ENCODE measurements at regions not wholly inside any gene's neighbourhood (a gene's known extent, or its start where the extent isn't known, plus 50 kb on each side); places are given as distances from the start of the nearest gene placed in this dataset.

DNA sequence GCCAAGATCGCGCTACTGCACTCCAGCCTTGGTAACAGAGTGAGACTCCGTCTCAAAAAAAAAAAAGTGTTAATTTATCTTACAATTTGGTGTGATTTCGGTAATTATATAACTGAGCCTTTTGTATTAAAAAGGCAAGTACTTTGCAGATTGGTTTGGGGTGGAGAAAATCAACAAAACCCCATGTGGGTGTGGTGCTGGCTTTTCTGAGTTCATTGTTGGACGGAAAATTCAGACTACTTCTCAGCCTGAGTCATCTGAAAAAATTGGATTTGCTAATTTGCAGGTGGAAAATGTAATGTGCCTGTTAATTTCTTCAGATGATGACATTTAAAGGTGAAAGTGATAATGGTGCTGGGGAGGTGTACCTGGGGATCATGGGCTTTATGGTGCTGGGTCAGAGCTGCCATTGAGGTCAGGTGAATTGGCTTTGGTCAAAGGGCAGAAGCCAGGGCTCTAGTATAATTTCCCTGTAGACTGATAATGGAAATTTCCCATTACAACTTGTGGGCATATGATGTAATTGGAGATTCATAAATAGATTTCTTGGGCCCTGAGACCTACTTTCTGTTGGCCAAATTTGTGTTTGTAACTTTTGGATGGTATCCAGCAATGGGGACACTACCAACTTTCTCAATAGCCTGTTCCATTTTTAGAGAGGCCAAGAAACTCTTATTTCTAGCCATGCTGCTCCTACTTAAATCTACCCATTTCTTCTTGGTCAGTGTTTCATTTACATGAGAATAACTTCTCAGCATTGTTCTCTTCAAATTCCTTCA, 74.3 kb upstream of the TEX13D start:
- Histone ChIP-seq H3K4me1 (ENCODE audit: insufficient read depth, low read length, severe bottlenecking) (no peaks in the 10 kb centered on the region), H3K79me2 (ENCODE audit: insufficient read depth, low read length) (no peaks in the 10 kb centered on the region), H3K4me2 (ENCODE audit: low read length) (no peak overlapping the region), H4K20me1 (ENCODE audit: insufficient read depth, low read length) (no peaks in the 10 kb centered on the region), H3K9me2 (ENCODE audit: low read depth, low read length) (no peaks in the 10 kb centered on the region), H3K9ac (ENCODE audit: low read length) (no peak overlapping the region), H3K36me3 (ENCODE audit: insufficient read depth, low read length) (no peaks in the 10 kb centered on the region), H3K27ac (ENCODE audit: low read depth, low read length, poor library complexity, severe bottlenecking) (no peak overlapping the region), H2AFZ (ENCODE audit: low read length) (no peak overlapping the region), H3K9me3 (ENCODE audit: low read length) (no peaks in the 10 kb centered on the region), H3K4me3 (ENCODE audit: low read depth, low read length, poor library complexity, severe bottlenecking) (no peak overlapping the region), H3F3A (ENCODE audit: insufficient read depth, low read length) (no peaks in the 10 kb centered on the region), H3K27me3 (ENCODE audit: insufficient read depth, low read length) (no peaks in the 10 kb centered on the region)
- TF ChIP-seq, protein P1, sequence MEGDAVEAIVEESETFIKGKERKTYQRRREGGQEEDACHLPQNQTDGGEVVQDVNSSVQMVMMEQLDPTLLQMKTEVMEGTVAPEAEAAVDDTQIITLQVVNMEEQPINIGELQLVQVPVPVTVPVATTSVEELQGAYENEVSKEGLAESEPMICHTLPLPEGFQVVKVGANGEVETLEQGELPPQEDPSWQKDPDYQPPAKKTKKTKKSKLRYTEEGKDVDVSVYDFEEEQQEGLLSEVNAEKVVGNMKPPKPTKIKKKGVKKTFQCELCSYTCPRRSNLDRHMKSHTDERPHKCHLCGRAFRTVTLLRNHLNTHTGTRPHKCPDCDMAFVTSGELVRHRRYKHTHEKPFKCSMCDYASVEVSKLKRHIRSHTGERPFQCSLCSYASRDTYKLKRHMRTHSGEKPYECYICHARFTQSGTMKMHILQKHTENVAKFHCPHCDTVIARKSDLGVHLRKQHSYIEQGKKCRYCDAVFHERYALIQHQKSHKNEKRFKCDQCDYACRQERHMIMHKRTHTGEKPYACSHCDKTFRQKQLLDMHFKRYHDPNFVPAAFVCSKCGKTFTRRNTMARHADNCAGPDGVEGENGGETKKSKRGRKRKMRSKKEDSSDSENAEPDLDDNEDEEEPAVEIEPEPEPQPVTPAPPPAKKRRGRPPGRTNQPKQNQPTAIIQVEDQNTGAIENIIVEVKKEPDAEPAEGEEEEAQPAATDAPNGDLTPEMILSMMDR (IDR thresholded peaks at IDR 0.05; ENCODE audit: low read length) = no peak
- no peak for TF ChIP-seq EZH2 (IDR thresholded peaks at IDR 0.05; ENCODE audit: borderline replicate concordance, low read length)

DNA sequence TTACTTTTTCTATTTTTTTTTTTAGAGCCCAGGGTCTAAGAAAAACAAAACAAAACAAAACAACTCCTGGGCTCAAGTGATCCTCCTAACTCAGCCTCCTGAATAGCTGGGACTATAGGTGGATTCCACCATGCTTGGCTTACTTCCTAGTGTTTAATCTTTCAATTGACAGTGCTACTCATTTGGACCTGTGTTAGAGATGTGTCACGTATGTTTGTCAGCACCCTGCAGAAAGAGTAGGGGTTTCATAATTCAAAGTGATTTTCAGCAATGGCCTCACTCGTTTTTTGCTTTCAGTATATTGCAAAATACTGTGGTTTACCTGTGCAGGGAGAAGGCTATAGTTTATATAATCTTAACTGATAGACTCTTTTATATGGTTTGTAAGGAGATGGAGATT, 71.6 kb upstream of the TEX13D start:
- H3K9me2 ChIP-seq (ENCODE audit: low read depth, low read length) = no peaks in the 10 kb centered on the region
- H2AFZ ChIP-seq (ENCODE audit: low read length) = no peak overlapping the region
- H3K36me3 ChIP-seq (ENCODE audit: insufficient read depth, low read length) = no peaks in the 10 kb centered on the region
- no peak overlapping the region for H3K4me2 ChIP-seq (ENCODE audit: low read length)
- H3F3A ChIP-seq (ENCODE audit: insufficient read depth, low read length) = no peaks in the 10 kb centered on the region
- H3K27me3 ChIP-seq (ENCODE audit: insufficient read depth, low read length) = no peaks in the 10 kb centered on the region
- no peak overlapping the region for H3K4me3 ChIP-seq (ENCODE audit: low read depth, low read length, poor library complexity, severe bottlenecking)
- no peaks in the 10 kb centered on the region for H3K4me1 ChIP-seq (ENCODE audit: insufficient read depth, low read length, severe bottlenecking)
- H3K79me2 ChIP-seq (ENCODE audit: insufficient read depth, low read length) = no peaks in the 10 kb centered on the region
- H4K20me1 ChIP-seq (ENCODE audit: insufficient read depth, low read length) = no peaks in the 10 kb centered on the region
- H3K9ac ChIP-seq (ENCODE audit: low read length) = no peak overlapping the region
- no peak for TF ChIP-seq EZH2 (IDR thresholded peaks at IDR 0.05; ENCODE audit: borderline replicate concordance, low read length)
- TF ChIP-seq, protein P1 (IDR thresholded peaks at IDR 0.05; ENCODE audit: low read length) = no peak
- no peaks in the 10 kb centered on the region for H3K9me3 ChIP-seq (ENCODE audit: low read length)
- H3K27ac ChIP-seq (ENCODE audit: low read depth, low read length, poor library complexity, severe bottlenecking) = no peak overlapping the region

DNA sequence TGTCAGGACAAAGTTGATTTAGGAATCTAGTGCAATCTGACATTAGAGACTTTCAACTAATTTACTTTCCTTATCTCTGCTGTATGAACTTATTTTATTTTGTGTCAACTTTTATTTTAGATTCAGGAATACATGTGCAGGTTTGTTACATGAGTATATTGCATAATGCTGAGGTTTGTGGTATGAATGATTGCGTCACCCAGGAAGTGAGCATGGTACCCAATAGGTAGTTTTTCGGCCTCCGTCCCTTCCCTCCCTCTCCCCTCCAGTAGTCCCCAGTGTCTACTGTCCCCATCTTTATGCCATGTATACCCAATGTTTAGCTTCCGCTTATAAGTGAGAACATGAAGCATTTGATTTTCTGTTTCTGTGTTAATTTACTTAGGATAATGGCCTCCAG, 68.7 kb upstream of the TEX13D start:
- H3K4me3 ChIP-seq (ENCODE audit: low read depth, low read length, poor library complexity, severe bottlenecking) = no peak overlapping the region
- H3K79me2 ChIP-seq (ENCODE audit: insufficient read depth, low read length) = no peaks in the 10 kb centered on the region
- no peak overlapping the region for H3K9ac ChIP-seq (ENCODE audit: low read length)
- no peaks in the 10 kb centered on the region for H3K27me3 ChIP-seq (ENCODE audit: insufficient read depth, low read length)
- H3K9me2 ChIP-seq (ENCODE audit: low read depth, low read length) = no peaks in the 10 kb centered on the region
- no peak overlapping the region for H2AFZ ChIP-seq (ENCODE audit: low read length)
- H4K20me1 ChIP-seq (ENCODE audit: insufficient read depth, low read length) = no peaks in the 10 kb centered on the region
- no peaks in the 10 kb centered on the region for H3K4me1 ChIP-seq (ENCODE audit: insufficient read depth, low read length, severe bottlenecking)
- H3K9me3 ChIP-seq (ENCODE audit: low read length) = no peaks in the 10 kb centered on the region
- no peaks in the 10 kb centered on the region for H3K36me3 ChIP-seq (ENCODE audit: insufficient read depth, low read length)
- H3K4me2 ChIP-seq (ENCODE audit: low read length) = no peak overlapping the region
- H3F3A ChIP-seq (ENCODE audit: insufficient read depth, low read length) = no peaks in the 10 kb centered on the region
- TF ChIP-seq, protein P1 (IDR thresholded peaks at IDR 0.05; ENCODE audit: low read length) = no peak
- TF ChIP-seq EZH2 (IDR thresholded peaks at IDR 0.05; ENCODE audit: borderline replicate concordance, low read length) = no peak
- H3K27ac ChIP-seq (ENCODE audit: low read depth, low read length, poor library complexity, severe bottlenecking) = no peak overlapping the region
